Right lobe of liver (tissue), 4 donors: ENCODE measurements at regions not wholly inside any gene's neighbourhood (a gene's known extent, or its start where the extent isn't known, plus 50 kb on each side); places are given as distances from the start of the nearest gene placed in this dataset.

Experiments used
- CTCF ChIP-seq, 4 donors: fragments of 200-600 bp in 3 of 4; fragments of 450-650 bp in 1 of 4; IDR thresholded peaks; one replicate each; pipeline versions ENCODE4 v1.5.1 to v1.8.0; 2016 to 2022; ENCODE audit warnings: antibody characterized with exemption in 4 of 4, mild to moderate bottlenecking in 2 of 4
- POLR2A ChIP-seq: fragments of 450-650 bp; IDR thresholded peaks from one replicate; pipeline ENCODE4 v1.6.1; 2017; ENCODE audit warnings: antibody characterized with exemption, mild to moderate bottlenecking
- donor health status: DM: no; HTN: no; CAD: no.
- donor health status: DM: no; HTN: no; CAD: no.
- donor health status: DM: no; HTN: yes; CAD: no.

GRCh38 chr5:38187532-38187931 is 70.8 kb upstream of the EGFLAM start:
- TF ChIP-seq POLR2A (no peak), CTCF (IDR thresholded peaks at IDR 0.05) (no peak)
